Progenitor cell of endocrine pancreas (in vitro differentiated cells): ENCODE measurements at regions not wholly inside any gene's neighbourhood (a gene's known extent, or its start where the extent isn't known, plus 50 kb on each side); places are given as distances from the start of the nearest gene placed in this dataset.

ENCODE experiments used
- DNase-seq: peaks from one replicate; pipeline ENCODE4 v3.0.0; 2021; ENCODE audit warnings: low spot score; ENCODE audit not compliant: unreplicated experiment
- H3K27ac Mint-ChIP-seq: 2 replicates; pipeline ENCODE4 v1.8.0; 2021; ENCODE audit warnings: mild to moderate bottlenecking, moderate library complexity, mixed read lengths
- H3K27me3 Mint-ChIP-seq: 2 replicates; pipeline ENCODE4 v1.8.0; 2021; ENCODE audit warnings: mixed read lengths
- H3K36me3 Mint-ChIP-seq: 2 replicates; pipeline ENCODE4 v1.8.0; 2022; ENCODE audit warnings: mixed read lengths; ENCODE audit not compliant: insufficient read depth
- H3K4me1 Mint-ChIP-seq: 2 replicates; pipeline ENCODE4 v1.8.0; 2021; ENCODE audit warnings: low read depth, mixed read lengths
- H3K4me3 Mint-ChIP-seq: 2 replicates; pipeline ENCODE4 v1.8.0; 2021; ENCODE audit warnings: low read depth, mild to moderate bottlenecking, moderate library complexity, mixed read lengths
- H3K9me3 Mint-ChIP-seq: 2 replicates; pipeline ENCODE4 v1.8.0; 2021; ENCODE audit warnings: low read depth, mixed read lengths
- CTCF ChIP-seq: fragments of 200-600 bp; sonication (generic); IDR thresholded peaks from one replicate; pipeline ENCODE4 v1.5.0; 2021; ENCODE audit warnings: antibody characterized with exemption, mild to moderate bottlenecking; ENCODE audit not compliant: unreplicated experiment

- Mint-ChIP-seq H3K27me3 (peaks cover 47% of the 10 kb centered on the region), H3K4me3 (no peak overlapping the region), H3K27ac (no peak overlapping the region), H3K36me3 (no peaks in the 10 kb centered on the region), H3K4me1 (peaks cover 4% of the 10 kb centered on the region), H3K9me3 (peaks cover 3% of the 10 kb centered on the region)
- TF ChIP-seq CTCF, result no peak
- no peak for DNase-seq
Observed at GRCh38 chr21:35652196-35652595, 408.1 kb downstream of the SETD4 start.

- no peak overlapping the region for H3K27ac Mint-ChIP-seq
- H3K36me3 Mint-ChIP-seq, result no peaks in the 10 kb centered on the region
- H3K9me3 Mint-ChIP-seq, result no peaks in the 10 kb centered on the region
- H3K4me1 Mint-ChIP-seq, result peaks cover 4% of the 10 kb centered on the region
- H3K27me3 Mint-ChIP-seq, result peaks cover 57% of the 10 kb centered on the region
- no peak for DNase-seq
- no peak overlapping the region for H3K4me3 Mint-ChIP-seq
- no peak for TF ChIP-seq CTCF
Observed at GRCh38 chr21:35651196-35651595, 409.1 kb downstream of the SETD4 start.

- DNase-seq, result no peak
- peaks cover 4% of the 10 kb centered on the region for H3K4me1 Mint-ChIP-seq
- H3K27ac Mint-ChIP-seq, result no peak overlapping the region
- no peaks in the 10 kb centered on the region for H3K36me3 Mint-ChIP-seq
- H3K27me3 Mint-ChIP-seq, result peaks cover 77% of the 10 kb centered on the region
- no peak for TF ChIP-seq CTCF
- no peak overlapping the region for H3K4me3 Mint-ChIP-seq
- H3K9me3 Mint-ChIP-seq, result no peaks in the 10 kb centered on the region
Observed at GRCh38 chr21:35649186-35649585, 411.1 kb downstream of the SETD4 start.

GRCh38 chr21:35648512-35648911 is 411.8 kb downstream of the SETD4 start:
- H3K4me3 Mint-ChIP-seq, result no peak overlapping the region
- TF ChIP-seq CTCF, result no peak

GRCh38 chr21:35646606-35647005 is 413.7 kb downstream of the SETD4 start:
- no peak for DNase-seq
- Mint-ChIP-seq H3K36me3 (no peaks in the 10 kb centered on the region), H3K4me1 (peaks cover 4% of the 10 kb centered on the region), H3K9me3 (no peaks in the 10 kb centered on the region), H3K27me3 (peaks cover 85% of the 10 kb centered on the region), H3K4me3 (no peak overlapping the region), H3K27ac (no peak overlapping the region)
- TF ChIP-seq CTCF, result no peak

More at GRCh38 chr21:35648512-35648911, 411.8 kb downstream of the SETD4 start:
- Mint-ChIP-seq H3K27me3 (peaks cover 83% of the 10 kb centered on the region), H3K9me3 (no peaks in the 10 kb centered on the region), H3K36me3 (no peaks in the 10 kb centered on the region), H3K4me1 (peaks cover 4% of the 10 kb centered on the region), H3K27ac (no peak overlapping the region)
- no peak for DNase-seq

GRCh38 chr21:35645991-35646390 is 414.3 kb downstream of the SETD4 start:
- Mint-ChIP-seq H3K27me3 (peaks cover 81% of the 10 kb centered on the region), H3K36me3 (no peaks in the 10 kb centered on the region), H3K9me3 (no peaks in the 10 kb centered on the region), H3K27ac (no peak overlapping the region), H3K4me1 (peaks cover 4% of the 10 kb centered on the region), H3K4me3 (no peak overlapping the region)
- no peak for TF ChIP-seq CTCF
- no peak for DNase-seq
